ENCODE measurements at regions not wholly inside any gene's neighbourhood (a gene's known extent, or its start where the extent isn't known, plus 50 kb on each side); places are given as distances from the start of the nearest gene placed in this dataset.

GRCh38 chr13:84894749-84895148 lies 904.5 kb downstream of the SLITRK6 start:
- no peak for DNase-seq (ENCODE audit: low read depth, low spot score)

DNA sequence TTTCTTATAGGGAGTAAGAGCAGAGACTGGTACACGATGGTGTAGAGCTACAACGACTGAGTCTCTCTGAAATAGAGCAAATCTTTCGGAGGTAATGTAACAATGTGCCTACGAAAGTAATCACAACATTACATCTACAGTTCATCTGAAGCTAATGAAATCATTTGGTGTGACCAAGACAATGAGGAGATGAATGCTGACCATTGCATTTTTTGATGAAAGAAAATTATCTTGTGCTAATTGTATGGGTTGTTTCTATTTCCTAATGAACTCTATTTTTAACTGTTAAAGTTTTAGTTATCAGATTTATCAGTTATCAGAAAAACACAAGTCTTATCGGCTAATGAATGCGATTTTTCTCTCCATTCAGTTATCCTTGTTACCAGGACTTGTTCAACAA lies 913.4 kb downstream of the SLITRK6 start:
- DNase-seq (ENCODE audit: low read depth, low spot score): no peak

DNA sequence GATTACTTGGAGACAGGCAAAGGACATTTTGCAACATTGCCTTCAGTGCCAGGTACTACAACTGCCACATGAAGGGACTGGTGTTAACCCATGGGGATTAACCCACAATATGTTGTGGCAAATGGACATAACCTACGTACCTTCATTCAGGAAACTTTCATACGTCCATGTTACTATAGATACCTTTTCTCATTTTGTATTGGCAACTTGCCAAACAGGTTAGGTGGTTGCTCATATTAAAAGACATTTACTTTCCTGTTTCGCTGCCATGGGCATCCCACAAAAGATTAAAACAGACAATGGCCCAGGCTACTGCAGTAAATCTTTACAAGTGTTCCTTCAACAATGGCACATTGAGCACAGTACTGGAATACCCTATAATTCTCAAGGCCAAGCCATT lies 925.3 kb downstream of the SLITRK6 start:
- no peak for DNase-seq (ENCODE audit: low read depth, low spot score)

DNA sequence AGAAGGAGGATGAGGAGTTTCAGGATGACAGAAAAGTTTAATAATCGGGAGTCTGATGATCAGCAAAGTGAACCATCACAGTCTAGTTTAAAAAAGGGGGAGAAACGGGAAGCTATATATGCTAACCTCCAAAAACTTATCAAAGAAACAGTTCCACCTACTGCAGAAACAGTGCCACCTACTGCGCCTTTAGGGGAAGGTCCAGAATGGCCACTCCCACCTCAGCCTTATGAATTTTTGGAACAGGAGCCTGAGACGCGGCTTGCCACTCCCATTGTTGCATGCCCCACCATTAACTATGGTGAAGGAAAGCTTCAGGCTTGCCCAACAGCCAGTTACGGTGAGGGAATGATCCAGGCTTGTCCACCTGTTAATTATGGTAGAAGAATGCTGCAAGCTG lies 929.0 kb downstream of the SLITRK6 start:
- no peak for DNase-seq (ENCODE audit: low read depth, low spot score)

GRCh38 chr13:84867246-84867645 lies 932.0 kb downstream of the SLITRK6 start:
- DNase-seq (ENCODE audit: low read depth, low spot score): no peak

DNA sequence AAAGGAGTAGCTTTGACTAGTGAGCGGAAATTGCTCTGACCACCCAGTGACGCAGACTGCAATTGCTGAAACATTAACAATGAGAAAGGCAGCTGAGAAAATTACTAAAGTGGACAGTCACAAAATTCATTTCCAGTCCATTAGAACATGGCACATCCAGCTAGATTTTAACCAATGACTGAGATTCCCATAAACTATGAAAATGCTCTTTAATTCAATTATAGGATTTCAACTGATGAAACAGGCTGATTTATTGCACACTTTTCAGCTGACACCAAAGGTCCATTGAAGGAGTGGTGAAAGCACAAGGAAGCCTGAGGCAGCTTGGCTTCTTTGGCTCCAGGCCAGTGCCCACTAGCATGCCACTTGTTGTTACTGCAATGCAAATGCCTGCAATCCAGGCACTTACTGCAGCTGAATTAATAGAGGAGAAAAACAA lies 933.4 kb downstream of the SLITRK6 start:
- DNase-seq (ENCODE audit: low read depth, low spot score): no peak

- no peak for DNase-seq (ENCODE audit: low read depth, low spot score)
These were observed 934.9 kb downstream of the SLITRK6 start for GRCh38 chr13:84864341-84864740.

DNA sequence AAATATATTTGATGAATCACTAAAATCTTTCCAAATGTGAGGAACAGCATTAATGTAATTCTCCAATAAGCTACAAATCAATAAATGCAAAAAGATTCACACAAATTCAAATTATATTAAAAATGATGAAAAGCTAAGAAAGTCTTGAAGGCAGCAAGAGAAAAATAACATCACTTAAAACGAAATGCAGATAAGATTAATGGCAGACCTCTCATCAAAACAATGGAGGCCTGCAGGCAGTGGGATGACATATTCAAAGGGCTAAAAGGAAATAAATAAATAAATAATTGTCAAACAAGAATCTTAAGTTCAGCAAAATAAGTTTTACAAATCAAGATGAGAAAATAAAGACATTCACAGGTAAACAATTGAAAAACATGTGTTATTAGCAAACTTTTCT lies 952.1 kb downstream of the SLITRK6 start:
- DNase-seq (ENCODE audit: low read depth, low spot score): no peak

DNA sequence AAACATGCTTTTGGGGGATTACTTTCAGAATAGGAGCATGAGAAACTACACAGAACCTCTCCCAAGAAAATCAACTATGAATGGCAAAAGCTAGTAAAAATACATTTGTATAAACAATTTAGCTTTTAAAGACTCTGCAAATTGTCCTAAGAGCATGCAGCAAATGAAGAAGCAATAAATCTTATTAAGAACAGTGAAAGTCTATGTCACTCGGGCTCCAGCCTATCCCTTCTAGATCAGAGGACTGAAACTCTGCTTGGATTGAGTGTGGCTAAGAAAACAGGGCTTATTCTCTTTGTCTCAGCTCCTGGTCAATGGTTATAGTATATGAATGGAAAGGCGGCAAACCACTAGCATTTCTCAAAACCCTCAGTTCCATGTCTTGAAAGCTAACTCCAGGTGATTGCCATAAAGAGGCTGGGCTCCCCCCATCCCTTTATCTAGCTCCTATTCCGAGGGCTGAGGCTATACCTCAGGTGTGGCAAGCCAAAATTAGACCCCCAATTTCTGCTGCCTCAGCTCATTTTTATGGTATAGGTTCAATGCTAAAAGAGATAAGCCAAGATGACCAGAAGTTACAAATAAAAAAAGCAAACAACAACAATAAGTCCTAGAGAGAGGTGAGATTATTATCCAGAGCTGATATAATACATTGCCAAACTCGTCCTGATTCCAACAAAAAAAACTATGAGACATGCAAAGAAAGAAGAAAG lies 953.2 kb downstream of the SLITRK6 start:
- DNase-seq (ENCODE audit: low read depth, low spot score): no peak

DNA sequence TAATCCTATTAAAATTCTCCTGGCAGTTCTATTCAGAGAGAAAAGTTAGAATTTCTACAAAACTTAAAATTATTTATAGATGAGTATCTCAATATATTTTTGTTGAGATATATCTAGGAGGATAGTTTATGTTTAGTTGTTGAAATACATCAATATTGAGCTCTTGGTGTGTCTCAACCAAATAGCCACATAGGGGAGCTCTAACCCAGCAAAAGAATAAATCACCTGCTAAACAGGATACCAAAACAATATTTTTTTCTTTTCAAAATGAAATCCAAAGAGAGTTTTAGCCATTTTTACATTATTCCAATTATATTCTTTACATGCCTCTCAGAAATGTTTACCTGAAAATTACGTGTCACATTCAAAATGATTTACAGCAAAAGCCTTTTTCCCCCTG lies 954.7 kb downstream of the SLITRK6 start:
- DNase-seq (ENCODE audit: low read depth, low spot score): no peak

- no peak for DNase-seq (ENCODE audit: low read depth, low spot score)
These were observed 955.9 kb downstream of the SLITRK6 start for GRCh38 chr13:84843368-84843767.

GRCh38 chr13:84834201-84834600 lies 951.9 kb upstream of the SLITRK1 start:
- DNase-seq (ENCODE audit: low read depth, low spot score): no peak

DNA sequence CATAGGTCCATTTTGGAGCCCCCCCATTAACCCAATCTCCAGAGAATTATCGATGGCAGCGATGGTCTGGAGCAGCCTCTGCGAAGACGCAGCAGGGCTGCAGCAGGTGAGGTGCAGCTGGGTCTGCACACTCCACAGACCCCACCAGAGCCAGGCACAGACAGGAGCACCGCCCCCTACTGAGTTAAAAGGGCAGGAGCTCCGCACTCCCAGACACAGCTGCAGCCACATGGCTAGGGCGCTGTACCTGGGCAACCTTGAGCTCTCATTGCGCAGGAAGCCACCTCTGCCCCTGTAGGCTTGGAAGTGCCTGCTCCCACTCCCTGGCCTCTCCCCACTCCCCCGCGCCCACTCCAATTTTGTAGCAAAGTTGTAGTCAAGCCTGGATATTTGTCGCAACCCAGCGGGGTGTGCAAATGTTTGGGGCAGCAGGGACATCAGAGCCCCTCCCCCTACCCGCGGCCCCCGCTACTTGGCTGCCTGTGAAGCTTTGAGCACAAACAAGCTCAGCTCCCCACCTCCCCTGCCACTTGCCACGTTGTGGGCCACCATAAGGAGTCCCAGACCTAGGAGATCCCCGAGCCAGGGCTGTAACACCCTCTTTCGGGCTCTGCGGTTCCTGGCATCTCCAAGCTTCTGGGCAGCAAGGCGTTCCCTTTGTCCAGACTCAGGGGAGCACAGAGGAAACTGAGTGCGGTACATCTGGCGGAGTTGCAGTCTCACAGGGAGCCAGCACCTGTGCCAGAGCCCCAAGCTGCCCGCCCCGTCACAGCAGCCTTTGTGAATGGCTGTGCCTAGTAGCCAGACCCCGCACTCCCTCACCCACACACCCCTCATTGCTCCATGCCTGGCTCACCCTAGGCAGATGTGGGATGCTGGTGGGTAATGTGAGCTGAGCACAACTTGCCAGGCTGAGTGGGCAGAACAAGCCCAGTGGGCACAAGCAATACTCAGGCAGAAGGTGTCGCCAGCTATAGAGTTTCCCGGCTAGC lies 949.7 kb upstream of the SLITRK1 start:
- no peak for DNase-seq (ENCODE audit: low read depth, low spot score)

DNA sequence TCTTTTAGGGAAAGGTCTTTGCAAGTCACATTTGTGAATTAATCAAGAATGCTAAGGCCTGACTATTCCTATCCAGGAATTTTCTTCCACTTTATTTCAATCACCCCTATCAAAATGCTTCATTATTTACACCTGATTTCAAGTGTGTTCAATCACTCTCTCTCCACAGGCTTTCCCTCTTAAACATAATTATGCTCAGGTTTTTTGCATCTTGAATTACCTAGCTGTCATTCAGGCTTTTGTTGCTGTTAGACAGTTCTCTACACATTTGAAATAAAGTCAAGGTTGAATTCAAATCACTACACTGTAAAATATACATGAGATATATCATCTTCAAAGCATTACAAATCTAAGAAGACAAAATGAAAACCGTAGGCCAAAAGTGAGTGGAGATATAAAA lies 941.3 kb upstream of the SLITRK1 start:
- no peak for DNase-seq (ENCODE audit: low read depth, low spot score)

GRCh38 chr13:84821261-84821660 lies 939.0 kb upstream of the SLITRK1 start:
- no peak for DNase-seq (ENCODE audit: low read depth, low spot score)

DNA sequence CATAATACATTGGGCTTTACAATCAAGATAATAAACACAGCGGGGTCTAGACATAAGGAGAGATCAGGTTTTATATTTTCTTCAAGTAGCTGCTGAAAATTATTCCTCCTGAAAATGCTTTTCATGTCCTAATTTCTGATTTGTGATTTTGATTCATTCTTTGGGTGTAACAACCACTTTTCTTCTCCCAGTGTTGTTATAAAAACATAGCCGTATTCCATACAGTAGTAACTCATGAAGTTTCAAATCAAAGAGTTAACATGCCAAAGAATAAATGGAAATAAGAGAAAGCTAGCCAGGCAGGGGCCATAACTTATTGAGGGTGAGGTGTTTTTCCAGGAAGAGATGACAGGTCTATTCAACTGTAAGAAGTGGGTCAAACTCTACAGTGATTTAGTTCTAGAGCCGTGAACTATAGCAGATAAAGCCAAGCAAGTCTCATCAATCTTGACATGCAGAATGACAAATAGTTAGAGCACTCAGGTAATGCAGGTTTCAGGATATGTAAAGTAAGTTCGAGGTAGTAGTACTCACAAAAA lies 934.4 kb upstream of the SLITRK1 start:
- DNase-seq (ENCODE audit: low read depth, low spot score): no peak

DNA sequence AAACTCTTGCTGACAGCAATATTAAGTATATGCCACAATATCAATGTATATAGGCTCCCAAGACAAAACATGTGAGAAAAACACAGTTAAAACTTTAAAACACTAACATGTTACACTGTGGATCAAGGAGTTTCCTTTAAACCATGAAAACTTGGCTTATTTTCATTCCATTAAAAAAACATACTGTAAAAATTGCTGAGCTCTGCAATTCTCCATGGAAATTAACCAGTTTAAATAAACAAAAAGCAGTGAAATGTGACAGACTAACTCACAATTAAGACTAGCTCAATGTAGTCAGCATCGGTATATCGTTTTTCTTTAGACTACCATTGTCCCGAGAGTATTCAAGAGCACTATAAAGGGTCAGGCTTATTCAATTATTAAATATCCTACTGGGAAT lies 930.5 kb upstream of the SLITRK1 start:
- no peak for DNase-seq (ENCODE audit: low read depth, low spot score)

- no peak for DNase-seq (ENCODE audit: low read depth, low spot score)
These were observed 929.8 kb upstream of the SLITRK1 start for GRCh38 chr13:84812078-84812477.

DNA sequence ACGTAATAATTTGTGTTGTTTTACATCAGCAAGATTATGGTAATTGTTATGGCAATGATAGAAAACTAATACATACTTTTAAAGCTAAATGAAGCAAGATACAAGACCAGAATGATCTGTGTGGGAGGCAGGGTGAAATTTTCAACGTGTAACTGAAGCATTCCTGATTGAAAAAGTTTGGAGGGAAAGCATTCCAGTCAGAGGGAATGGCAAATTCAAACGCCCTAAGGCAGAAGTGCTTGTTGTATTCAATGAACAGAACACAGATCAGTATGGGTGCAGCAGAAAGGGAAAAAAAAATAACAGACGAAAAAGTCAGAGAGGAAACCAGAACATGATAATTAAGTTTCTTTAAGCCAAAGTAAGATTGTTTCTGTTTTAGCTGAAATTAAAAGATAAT lies 928.5 kb upstream of the SLITRK1 start:
- DNase-seq (ENCODE audit: low read depth, low spot score): no peak

GRCh38 chr13:84802073-84802472 lies 919.8 kb upstream of the SLITRK1 start:
- DNase-seq (ENCODE audit: low read depth, low spot score): no peak

DNA sequence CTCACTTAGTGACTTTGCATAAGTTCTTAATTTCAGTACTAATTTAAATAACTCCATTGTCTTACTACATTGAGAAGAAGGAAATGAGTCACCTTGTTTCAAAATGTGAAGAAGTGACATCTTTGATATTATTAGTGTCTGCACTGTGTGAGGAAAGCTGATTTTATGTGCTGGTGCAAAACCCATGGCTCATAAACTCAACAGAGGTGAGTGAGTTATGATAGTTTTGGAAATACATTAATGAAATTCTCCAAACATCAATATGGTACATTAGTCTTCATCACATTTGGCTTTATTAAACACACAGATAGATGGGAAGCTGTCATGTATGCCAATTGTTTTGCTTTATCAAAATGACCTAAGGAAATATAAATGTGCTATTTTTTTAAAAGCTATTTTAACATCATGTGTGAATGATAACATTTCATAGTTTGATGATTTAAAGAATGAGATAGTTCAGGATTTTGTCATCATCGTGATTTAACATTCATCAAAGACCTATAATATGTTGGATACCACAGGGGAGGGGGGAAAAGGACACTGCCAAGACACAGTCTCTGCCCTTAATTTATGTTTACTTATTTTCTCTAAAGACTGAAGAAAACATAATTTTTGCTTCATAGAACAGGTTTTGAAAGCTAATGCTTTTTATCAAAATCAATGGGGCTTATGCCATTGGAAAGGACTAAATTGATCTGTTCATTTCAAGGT lies 902.3 kb upstream of the SLITRK1 start:
- DNase-seq (ENCODE audit: low read depth, low spot score): no peak

DNA sequence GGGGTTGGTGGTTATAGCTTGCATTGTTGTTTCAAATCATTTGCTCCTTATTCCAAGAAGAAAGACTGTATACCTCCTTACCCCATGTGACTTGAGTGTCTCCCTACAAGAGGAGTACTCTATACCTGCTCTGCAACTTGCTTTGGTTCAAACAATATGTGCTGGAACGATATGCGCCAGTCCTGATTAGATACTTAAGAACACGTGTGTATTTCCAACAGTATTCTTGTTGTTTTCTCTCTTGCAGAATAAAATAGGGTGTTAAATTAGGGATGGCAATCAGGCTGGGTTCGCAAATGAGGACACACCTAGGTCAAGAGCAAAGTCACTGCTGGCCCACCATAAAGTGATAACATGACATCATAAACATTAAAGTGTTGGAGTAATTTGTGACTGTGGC lies 895.0 kb upstream of the SLITRK1 start:
- no peak for DNase-seq (ENCODE audit: low read depth, low spot score)
